PC-3 (cell line): ENCODE measurements at regions not wholly inside any gene's neighbourhood (a gene's known extent, or its start where the extent isn't known, plus 50 kb on each side); places are given as distances from the start of the nearest gene placed in this dataset.

Source experiments
- CTCF ChIP-seq: fragments of 300-600 bp; sonication (generic); conservative IDR thresholded peaks from 2 replicates; pipeline ENCODE4 v1.5.1; 2017; ENCODE audit warnings: antibody characterized with exemption, low read depth, mild to moderate bottlenecking, low read length
- EZH2 ChIP-seq: fragments of 300-600 bp; sonication (generic); IDR thresholded peaks from one replicate; pipeline ENCODE4 v1.6.1; 2017; ENCODE audit warnings: antibody characterized with exemption, mild to moderate bottlenecking, low read length; ENCODE audit not compliant: unreplicated experiment

GRCh38 chr4:144402176-144402575 lies 243.8 kb upstream of the HHIP start:
- TF ChIP-seq CTCF (no peak), EZH2 (no peak)
